ENCODE measurements at regions not wholly inside any gene's neighbourhood (a gene's known extent, or its start where the extent isn't known, plus 50 kb on each side); places are given as distances from the start of the nearest gene placed in this dataset.

GRCh38 chr4:24000470-24000831 is 110.6 kb upstream of the PPARGC1A start:
- TF ChIP-seq CTCF (IDR thresholded peaks at IDR 0.05) (no peak), ZC3H11A (IDR thresholded peaks at IDR 0.05) (no peak), RFX5 (IDR thresholded peaks at IDR 0.05) (no peak)

All from A549 (cell line).